Activated T-helper 2 cell treated with anti-CD3 and anti-CD28 coated beads, Interferon-gamma antibody, Interleukin-2, Interleukin-4, amounts not matched to agents 10 μg/mL and 5 μg/mL and 100 μg/mL, durations not matched to agents 14 hours and 24 hours and 36 hours (primary cell): ENCODE measurements at regions not wholly inside any gene's neighbourhood (a gene's known extent, or its start where the extent isn't known, plus 50 kb on each side); places are given as distances from the start of the nearest gene placed in this dataset.

ENCODE experiments used
- DNase-seq: peaks from one replicate; pipeline ENCODE4 v3.0.0; 2021; ENCODE audit warnings: low spot score
- H3K27ac Mint-ChIP-seq: one replicate; pipeline ENCODE4 v1.8.0; 2021; ENCODE audit warnings: mixed read lengths
- H3K27me3 Mint-ChIP-seq: one replicate; pipeline ENCODE4 v1.8.0; 2021; ENCODE audit warnings: low read depth, mixed read lengths
- H3K36me3 Mint-ChIP-seq: one replicate; pipeline ENCODE4 v1.8.0; 2021; ENCODE audit warnings: low read depth, mixed read lengths
- H3K4me1 Mint-ChIP-seq: one replicate; pipeline ENCODE4 v1.8.0; 2021; ENCODE audit warnings: low read depth, mixed read lengths
- H3K4me3 Mint-ChIP-seq: one replicate; pipeline ENCODE4 v1.8.0; 2021; ENCODE audit warnings: low read depth, mild to moderate bottlenecking, moderate library complexity, mixed read lengths
- H3K9me3 Mint-ChIP-seq: one replicate; pipeline ENCODE4 v1.8.0; 2021; ENCODE audit warnings: mixed read lengths
- intact Hi-C: fragments of 100-400 bp; cut with micrococcal nuclease; formaldehyde crosslinking; loops from one replicate; pipeline ENCODE4 v1.15.1; 2023

GRCh38 chr18:27772081-27772480, 404.8 kb downstream of the CDH2 start:
- no peaks in the 10 kb centered on the region for H3K36me3 Mint-ChIP-seq
- no peaks in the 10 kb centered on the region for H3K4me1 Mint-ChIP-seq
- H3K27me3 Mint-ChIP-seq, result no peaks in the 10 kb centered on the region
- no peak overlapping the region for H3K27ac Mint-ChIP-seq
- DNase-seq, result no peak
- intact Hi-C loops, result no loop called here
- no peak overlapping the region for H3K4me3 Mint-ChIP-seq
- peaks cover 14% of the 10 kb centered on the region for H3K9me3 Mint-ChIP-seq

- Mint-ChIP-seq H3K27me3 (no peaks in the 10 kb centered on the region), H3K36me3 (no peaks in the 10 kb centered on the region), H3K4me1 (no peaks in the 10 kb centered on the region), H3K4me3 (no peak overlapping the region), H3K9me3 (peaks cover 18% of the 10 kb centered on the region), H3K27ac (no peak overlapping the region)
- intact Hi-C loops, result no loop called here
- no peak for DNase-seq
Measured at GRCh38 chr18:27771571-27771970, 405.4 kb downstream of the CDH2 start.

GRCh38 chr18:27769152-27769551, 407.8 kb downstream of the CDH2 start:
- no peaks in the 10 kb centered on the region for H3K4me1 Mint-ChIP-seq
- intact Hi-C loops, result no loop called here
- no peak overlapping the region for H3K4me3 Mint-ChIP-seq

GRCh38 chr18:27763936-27764335, 413.0 kb downstream of the CDH2 start:
- no peak overlapping the region for H3K4me3 Mint-ChIP-seq
- H3K36me3 Mint-ChIP-seq, result no peaks in the 10 kb centered on the region
- H3K9me3 Mint-ChIP-seq, result peaks cover 21% of the 10 kb centered on the region
- no peaks in the 10 kb centered on the region for H3K4me1 Mint-ChIP-seq
- H3K27ac Mint-ChIP-seq, result no peak overlapping the region
- no peak for DNase-seq
- intact Hi-C loops, result no loop called here
- H3K27me3 Mint-ChIP-seq, result no peaks in the 10 kb centered on the region

More at GRCh38 chr18:27769152-27769551, 407.8 kb downstream of the CDH2 start:
- Mint-ChIP-seq H3K9me3 (peaks cover 18% of the 10 kb centered on the region), H3K27ac (no peak overlapping the region), H3K27me3 (no peaks in the 10 kb centered on the region), H3K36me3 (no peaks in the 10 kb centered on the region)
- no peak for DNase-seq

DNA sequence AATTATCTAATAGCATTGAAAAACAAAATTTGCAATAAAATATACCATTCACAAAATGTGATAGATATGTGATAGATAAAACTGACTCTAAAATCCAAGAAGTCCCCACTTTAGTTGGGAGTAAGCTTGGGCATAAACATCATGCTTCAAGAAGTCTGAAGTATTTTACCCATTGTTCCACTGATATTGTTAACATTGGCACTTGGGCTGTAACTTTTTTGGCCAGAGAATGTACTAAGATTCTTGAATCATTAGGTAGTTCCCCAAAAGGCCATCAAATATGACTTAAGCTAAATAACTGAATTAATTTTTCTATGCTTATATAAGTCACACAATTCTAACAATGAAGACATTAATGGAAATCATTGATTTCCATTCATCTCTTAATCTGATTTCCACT, 413.6 kb downstream of the CDH2 start:
- no peaks in the 10 kb centered on the region for H3K27me3 Mint-ChIP-seq
- H3K36me3 Mint-ChIP-seq, result no peaks in the 10 kb centered on the region
- H3K4me1 Mint-ChIP-seq, result no peaks in the 10 kb centered on the region
- H3K9me3 Mint-ChIP-seq, result peaks cover 21% of the 10 kb centered on the region
- H3K27ac Mint-ChIP-seq, result no peak overlapping the region
- no peak for DNase-seq
- intact Hi-C loops, result no loop called here
- H3K4me3 Mint-ChIP-seq, result no peak overlapping the region

GRCh38 chr18:27762054-27762453, 414.9 kb downstream of the CDH2 start:
- H3K9me3 Mint-ChIP-seq, result peaks cover 20% of the 10 kb centered on the region
- no peaks in the 10 kb centered on the region for H3K36me3 Mint-ChIP-seq

DNA sequence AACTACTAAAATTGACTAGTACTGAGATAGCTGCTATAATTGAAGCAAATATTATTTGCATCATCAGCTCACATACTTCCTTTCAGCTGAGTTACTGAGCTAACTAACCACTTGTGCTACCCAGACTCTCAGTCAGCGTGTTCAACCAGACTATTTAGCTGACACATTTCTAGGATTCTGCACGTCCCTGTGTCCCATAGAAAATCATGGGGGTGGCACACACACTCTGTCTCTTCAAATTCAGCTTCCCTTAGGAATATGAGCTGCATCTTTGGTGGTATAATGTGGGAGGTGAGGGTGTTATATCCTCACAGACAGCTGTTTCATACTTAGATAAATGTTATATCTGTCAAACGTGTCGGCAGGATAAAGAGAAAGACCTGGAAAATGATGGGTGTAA, 424.0 kb downstream of the CDH2 start:
- Mint-ChIP-seq H3K27me3 (no peaks in the 10 kb centered on the region), H3K36me3 (no peaks in the 10 kb centered on the region), H3K4me3 (no peak overlapping the region), H3K9me3 (peaks cover 14% of the 10 kb centered on the region), H3K4me1 (no peaks in the 10 kb centered on the region), H3K27ac (no peak overlapping the region)
- intact Hi-C loops, result no loop called here
- DNase-seq, result no peak

More at GRCh38 chr18:27762054-27762453, 414.9 kb downstream of the CDH2 start:
- Mint-ChIP-seq H3K27ac (no peak overlapping the region), H3K4me3 (no peak overlapping the region), H3K4me1 (no peaks in the 10 kb centered on the region), H3K27me3 (no peaks in the 10 kb centered on the region)
- intact Hi-C loops, result no loop called here
- DNase-seq, result no peak

DNA sequence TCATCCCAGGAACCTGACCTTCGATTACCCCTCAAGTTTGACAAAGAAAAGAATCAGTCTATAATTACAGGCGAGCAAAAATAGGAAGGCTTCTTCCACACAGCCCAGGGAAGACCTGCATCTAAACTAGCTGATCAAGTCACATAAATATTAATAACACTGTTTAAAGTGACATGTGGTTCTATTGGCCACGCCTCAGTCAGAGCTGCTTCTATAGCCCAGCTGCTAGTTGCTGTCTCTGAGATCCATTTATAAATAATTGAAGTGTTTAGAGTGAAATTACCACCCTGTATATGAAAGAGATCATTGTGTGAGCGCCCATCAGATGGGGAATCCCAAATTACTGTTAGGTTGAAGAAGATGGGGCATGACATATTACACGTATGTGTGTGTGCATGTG, 426.0 kb downstream of the CDH2 start:
- H3K27ac Mint-ChIP-seq, result no peak overlapping the region
- peaks cover 22% of the 10 kb centered on the region for H3K9me3 Mint-ChIP-seq
- intact Hi-C loops, result no loop called here
- no peaks in the 10 kb centered on the region for H3K36me3 Mint-ChIP-seq
- no peak overlapping the region for H3K4me3 Mint-ChIP-seq
- H3K4me1 Mint-ChIP-seq, result no peaks in the 10 kb centered on the region
- DNase-seq, result no peak
- no peaks in the 10 kb centered on the region for H3K27me3 Mint-ChIP-seq

GRCh38 chr18:27750014-27750413, 426.9 kb downstream of the CDH2 start:
- H3K27me3 Mint-ChIP-seq, result no peaks in the 10 kb centered on the region
- intact Hi-C loops, result no loop called here
- H3K36me3 Mint-ChIP-seq, result no peaks in the 10 kb centered on the region
- no peak overlapping the region for H3K27ac Mint-ChIP-seq
- no peak for DNase-seq
- H3K4me3 Mint-ChIP-seq, result no peak overlapping the region
- peaks cover 22% of the 10 kb centered on the region for H3K9me3 Mint-ChIP-seq
- H3K4me1 Mint-ChIP-seq, result no peaks in the 10 kb centered on the region

- H3K9me3 Mint-ChIP-seq, result peaks cover 24% of the 10 kb centered on the region
- no peaks in the 10 kb centered on the region for H3K4me1 Mint-ChIP-seq
- intact Hi-C loops, result no loop called here
- no peaks in the 10 kb centered on the region for H3K27me3 Mint-ChIP-seq
- no peak overlapping the region for H3K27ac Mint-ChIP-seq
- no peak overlapping the region for H3K4me3 Mint-ChIP-seq
- no peaks in the 10 kb centered on the region for H3K36me3 Mint-ChIP-seq
- DNase-seq, result no peak
Measured at GRCh38 chr18:27749194-27749593, 427.7 kb downstream of the CDH2 start.

GRCh38 chr18:27746241-27746640, 430.7 kb downstream of the CDH2 start:
- no peak overlapping the region for H3K27ac Mint-ChIP-seq
- no peak for DNase-seq
- no peaks in the 10 kb centered on the region for H3K4me1 Mint-ChIP-seq
- H3K27me3 Mint-ChIP-seq, result no peaks in the 10 kb centered on the region
- intact Hi-C loops, result no loop called here
- H3K36me3 Mint-ChIP-seq, result no peaks in the 10 kb centered on the region
- H3K4me3 Mint-ChIP-seq, result no peak overlapping the region
- peaks cover 26% of the 10 kb centered on the region for H3K9me3 Mint-ChIP-seq

GRCh38 chr18:27735117-27735516, 441.8 kb downstream of the CDH2 start:
- DNase-seq, result no peak
- Mint-ChIP-seq H3K36me3 (no peaks in the 10 kb centered on the region), H3K4me3 (no peak overlapping the region), H3K27ac (no peak overlapping the region), H3K27me3 (no peaks in the 10 kb centered on the region), H3K9me3 (peaks cover 19% of the 10 kb centered on the region), H3K4me1 (no peaks in the 10 kb centered on the region)
- intact Hi-C loops, result no loop called here

DNA sequence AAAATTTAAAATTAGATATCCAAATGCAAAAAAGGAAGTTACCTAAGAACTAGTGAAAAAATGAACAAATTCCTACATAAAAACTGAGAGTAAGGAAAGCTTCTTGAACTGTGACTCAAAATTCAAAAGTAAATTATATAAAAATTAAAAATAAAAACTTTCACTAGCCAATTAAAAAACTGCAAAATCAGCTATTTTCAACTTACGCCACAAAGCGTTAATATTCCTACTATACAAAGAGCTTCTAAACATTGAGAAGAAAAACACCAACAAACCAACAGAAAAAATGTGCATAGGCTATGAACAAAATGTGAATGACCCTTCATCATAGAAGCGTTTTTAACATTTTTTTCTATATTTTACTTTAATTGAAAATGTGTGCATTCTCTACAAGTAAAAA, 445.7 kb downstream of the CDH2 start:
- H3K4me3 Mint-ChIP-seq, result no peak overlapping the region
- no peaks in the 10 kb centered on the region for H3K36me3 Mint-ChIP-seq
- no peaks in the 10 kb centered on the region for H3K4me1 Mint-ChIP-seq
- H3K9me3 Mint-ChIP-seq, result peaks cover 36% of the 10 kb centered on the region
- H3K27ac Mint-ChIP-seq, result no peak overlapping the region
- intact Hi-C loops, result no loop called here
- no peaks in the 10 kb centered on the region for H3K27me3 Mint-ChIP-seq
- no peak for DNase-seq

GRCh38 chr18:27728659-27729058, 448.3 kb downstream of the CDH2 start:
- no peak overlapping the region for H3K4me3 Mint-ChIP-seq
- peaks cover 37% of the 10 kb centered on the region for H3K9me3 Mint-ChIP-seq
- no peaks in the 10 kb centered on the region for H3K4me1 Mint-ChIP-seq
- intact Hi-C loops, result no loop called here
- H3K36me3 Mint-ChIP-seq, result no peaks in the 10 kb centered on the region
- DNase-seq, result no peak
- no peaks in the 10 kb centered on the region for H3K27me3 Mint-ChIP-seq
- no peak overlapping the region for H3K27ac Mint-ChIP-seq
